NT2/D1 (cell line): ENCODE measurements at regions not wholly inside any gene's neighbourhood (a gene's known extent, or its start where the extent isn't known, plus 50 kb on each side); places are given as distances from the start of the nearest gene placed in this dataset.

Experiments
- SUZ12 ChIP-seq: IDR thresholded peaks from 2 replicates; pipeline ENCODE4 v1.6.1; 2011; ENCODE audit not compliant: insufficient read length, insufficient read depth; ENCODE audit errors: extremely low read depth
- YY1 ChIP-seq: IDR thresholded peaks from 2 replicates; pipeline ENCODE4 v1.6.1; 2011; ENCODE audit not compliant: insufficient read length, insufficient read depth
- ZNF274 ChIP-seq: IDR thresholded peaks from 2 replicates; pipeline ENCODE4 v1.6.1; 2011; ENCODE audit warnings: mild to moderate bottlenecking, low read depth, low read length

GRCh38 chrX:129077424-129078170 lies 445.7 kb downstream of the SMARCA1 start:
- TF ChIP-seq SUZ12 (no peak), YY1 (no peak), ZNF274 (no peak)
